Endothelial cell (in vitro differentiated cells): ENCODE measurements at regions not wholly inside any gene's neighbourhood (a gene's known extent, or its start where the extent isn't known, plus 50 kb on each side); places are given as distances from the start of the nearest gene placed in this dataset.
"Not testable (repeated sequence)": the region's sequence is repeated elsewhere in the genome, so short reads cannot be mapped to it uniquely, and the experiment has no call there.

ENCODE experiments used
- DNase-seq: peaks from one replicate; pipeline ENCODE4 v3.0.0; 2021; ENCODE audit warnings: low spot score
- H3K27ac Mint-ChIP-seq: one replicate; pipeline ENCODE4 v1.8.0; 2021; ENCODE audit warnings: mixed read lengths, inconsistent platforms; ENCODE audit not compliant: unreplicated experiment
- H3K27me3 Mint-ChIP-seq: one replicate; pipeline ENCODE4 v1.8.0; 2021; ENCODE audit warnings: mild to moderate bottlenecking, moderate library complexity, mixed read lengths, inconsistent platforms; ENCODE audit not compliant: unreplicated experiment
- H3K36me3 Mint-ChIP-seq: one replicate; pipeline ENCODE4 v1.8.0; 2021; ENCODE audit warnings: mild to moderate bottlenecking, low read depth, mixed read lengths, inconsistent platforms; ENCODE audit not compliant: unreplicated experiment
- H3K4me1 Mint-ChIP-seq: one replicate; pipeline ENCODE4 v1.8.0; 2021; ENCODE audit warnings: mild to moderate bottlenecking, mixed read lengths, inconsistent platforms; ENCODE audit not compliant: unreplicated experiment
- H3K4me3 Mint-ChIP-seq: one replicate; pipeline ENCODE4 v1.8.0; 2021; ENCODE audit warnings: mild to moderate bottlenecking, mixed read lengths, inconsistent platforms; ENCODE audit not compliant: unreplicated experiment
- H3K9me3 Mint-ChIP-seq: one replicate; pipeline ENCODE4 v1.8.0; 2021; ENCODE audit warnings: mixed read lengths, inconsistent platforms; ENCODE audit not compliant: unreplicated experiment
- CTCF ChIP-seq: fragments of 200-600 bp; sonication (generic); IDR thresholded peaks from one replicate; pipeline ENCODE4 v1.5.0; 2021; ENCODE audit warnings: antibody characterized with exemption; ENCODE audit not compliant: unreplicated experiment

- Mint-ChIP-seq H3K27ac (no peak overlapping the region), H3K4me1 (peaks cover 2% of the 10 kb centered on the region), H3K9me3 (no peaks in the 10 kb centered on the region), H3K27me3 (no peaks in the 10 kb centered on the region), H3K4me3 (no peak overlapping the region), H3K36me3 (peaks cover 8% of the 10 kb centered on the region)
- no peak for TF ChIP-seq CTCF
- no peak for DNase-seq
Measured at GRCh38 chr13:22877421-22877820, 303.4 kb upstream of the SGCG start.

- H3K27me3 Mint-ChIP-seq: no peaks in the 10 kb centered on the region
- no peaks in the 10 kb centered on the region for H3K9me3 Mint-ChIP-seq
- no peak overlapping the region for H3K27ac Mint-ChIP-seq
- H3K36me3 Mint-ChIP-seq: no peaks in the 10 kb centered on the region
- no peaks in the 10 kb centered on the region for H3K4me1 Mint-ChIP-seq
- no peak for TF ChIP-seq CTCF
- DNase-seq: no peak
- H3K4me3 Mint-ChIP-seq: no peak overlapping the region
Measured at GRCh38 chr13:22880741-22881720, 299.7 kb upstream of the SGCG start.

GRCh38 chr13:22881721-22882608 lies 298.8 kb upstream of the SGCG start:
- H3K27ac Mint-ChIP-seq, H3K36me3 Mint-ChIP-seq, H3K9me3 Mint-ChIP-seq, H3K4me1 Mint-ChIP-seq, H3K27me3 Mint-ChIP-seq, DNase-seq, H3K4me3 Mint-ChIP-seq: not testable (repeated sequence)

- H3K4me3 Mint-ChIP-seq: no peak overlapping the region
Measured at GRCh38 chr13:22883262-22883840, 297.4 kb upstream of the SGCG start.

More at GRCh38 chr13:22883262-22883840, 297.4 kb upstream of the SGCG start:
- no peak for TF ChIP-seq CTCF
- Mint-ChIP-seq H3K9me3 (no peaks in the 10 kb centered on the region), H3K36me3 (no peaks in the 10 kb centered on the region), H3K27me3 (no peaks in the 10 kb centered on the region), H3K27ac (no peak overlapping the region), H3K4me1 (no peaks in the 10 kb centered on the region)
- DNase-seq: no peak
